ENCODE measurements at regions not wholly inside any gene's neighbourhood (a gene's known extent, or its start where the extent isn't known, plus 50 kb on each side); places are given as distances from the start of the nearest gene placed in this dataset.

- TF ChIP-seq, protein P1, sequence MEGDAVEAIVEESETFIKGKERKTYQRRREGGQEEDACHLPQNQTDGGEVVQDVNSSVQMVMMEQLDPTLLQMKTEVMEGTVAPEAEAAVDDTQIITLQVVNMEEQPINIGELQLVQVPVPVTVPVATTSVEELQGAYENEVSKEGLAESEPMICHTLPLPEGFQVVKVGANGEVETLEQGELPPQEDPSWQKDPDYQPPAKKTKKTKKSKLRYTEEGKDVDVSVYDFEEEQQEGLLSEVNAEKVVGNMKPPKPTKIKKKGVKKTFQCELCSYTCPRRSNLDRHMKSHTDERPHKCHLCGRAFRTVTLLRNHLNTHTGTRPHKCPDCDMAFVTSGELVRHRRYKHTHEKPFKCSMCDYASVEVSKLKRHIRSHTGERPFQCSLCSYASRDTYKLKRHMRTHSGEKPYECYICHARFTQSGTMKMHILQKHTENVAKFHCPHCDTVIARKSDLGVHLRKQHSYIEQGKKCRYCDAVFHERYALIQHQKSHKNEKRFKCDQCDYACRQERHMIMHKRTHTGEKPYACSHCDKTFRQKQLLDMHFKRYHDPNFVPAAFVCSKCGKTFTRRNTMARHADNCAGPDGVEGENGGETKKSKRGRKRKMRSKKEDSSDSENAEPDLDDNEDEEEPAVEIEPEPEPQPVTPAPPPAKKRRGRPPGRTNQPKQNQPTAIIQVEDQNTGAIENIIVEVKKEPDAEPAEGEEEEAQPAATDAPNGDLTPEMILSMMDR (IDR thresholded peaks at IDR 0.05), result no peak
- TF ChIP-seq EP300 (IDR thresholded peaks at IDR 0.05; ENCODE audit: borderline replicate concordance in 1 of 2, low read depth in 1 of 2, low read length in 1 of 2) (no peak), REST (IDR thresholded peaks at IDR 0.05; ENCODE audit: low read depth, low read length) (no peak), POLR2AphosphoS5 (IDR thresholded peaks at IDR 0.05; ENCODE audit: low read depth, low read length) (no peak), JUND (IDR thresholded peaks at IDR 0.05) (no peak), RFX5 (IDR thresholded peaks at IDR 0.05; ENCODE audit: low read length) (no peak), YY1 (IDR thresholded peaks at IDR 0.05; ENCODE audit: low read depth) (no peak), RAD21 (IDR thresholded peaks at IDR 0.05; ENCODE audit: low read length) (no peak)
- TF ChIP-seq, protein P2, sequence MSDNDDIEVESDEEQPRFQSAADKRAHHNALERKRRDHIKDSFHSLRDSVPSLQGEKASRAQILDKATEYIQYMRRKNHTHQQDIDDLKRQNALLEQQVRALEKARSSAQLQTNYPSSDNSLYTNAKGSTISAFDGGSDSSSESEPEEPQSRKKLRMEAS (IDR thresholded peaks at IDR 0.05; ENCODE audit: low read depth), result no peak
These were observed 120.3 kb upstream of the MOCS1 start for GRCh38 chr6:40054602-40055001.
